8988T (cell line): ENCODE measurements at regions not wholly inside any gene's neighbourhood (a gene's known extent, or its start where the extent isn't known, plus 50 kb on each side); places are given as distances from the start of the nearest gene placed in this dataset.
"Not testable (repeated sequence)": the region's sequence is repeated elsewhere in the genome, so short reads cannot be mapped to it uniquely, and the experiment has no call there.

ENCODE experiments used
- DNase-seq: peaks from one replicate; pipeline ENCODE4 v3.0.0; 2011

GRCh38 chr7:65809259-65809981 lies 63.5 kb upstream of the VKORC1L1 start:
- DNase-seq, result no peak

- DNase-seq, result no peak
Observed at GRCh38 chr7:65809982-65810288, 62.9 kb upstream of the VKORC1L1 start.

GRCh38 chr7:65812281-65812680 lies 60.6 kb upstream of the VKORC1L1 start:
- DNase-seq, result no peak

DNA sequence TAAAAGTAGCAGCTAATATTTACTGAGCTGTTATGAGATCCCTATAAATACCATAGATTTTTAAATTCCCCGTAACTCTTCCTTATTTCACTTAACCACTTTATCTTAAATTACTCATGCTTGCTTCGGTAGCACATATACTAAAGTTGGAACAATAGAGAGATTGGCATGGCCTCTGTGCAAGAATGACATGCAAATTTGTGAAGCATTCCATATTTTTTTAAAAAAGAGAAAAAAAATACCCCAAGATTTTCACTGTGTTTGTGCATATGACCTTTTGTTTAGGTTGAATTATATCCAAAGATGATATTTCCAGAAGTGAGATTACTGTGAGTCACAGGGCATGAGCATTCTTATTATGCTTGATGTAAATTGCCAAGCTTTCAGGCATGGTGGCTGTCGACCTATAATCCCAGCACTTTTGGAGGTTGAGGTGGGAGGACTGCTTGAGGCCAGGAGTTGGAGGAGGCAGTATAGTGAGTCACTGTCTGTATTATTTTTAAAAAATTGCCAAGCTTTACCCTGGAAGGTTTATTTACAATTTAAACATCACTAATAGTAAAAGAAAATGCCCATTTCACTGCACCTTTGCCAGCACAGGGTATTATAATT lies 58.2 kb upstream of the VKORC1L1 start:
- not testable (repeated sequence) for DNase-seq

GRCh38 chr7:65820287-65820950 lies 52.5 kb upstream of the VKORC1L1 start:
- DNase-seq, result no peak
